SK-N-MC (cell line): ENCODE measurements at regions not wholly inside any gene's neighbourhood (a gene's known extent, or its start where the extent isn't known, plus 50 kb on each side); places are given as distances from the start of the nearest gene placed in this dataset.

Experiments used
- DNase-seq: peaks from one replicate; pipeline ENCODE4 v3.0.0-alpha.2; 2011; ENCODE audit warnings: low read depth, low spot score
- H3K27ac ChIP-seq: fragments of 200-600 bp; sonication (generic); 2 replicates; pipeline ENCODE4 v1.5.1; 2016; ENCODE audit warnings: mixed run types
- H3K36me3 ChIP-seq: fragments of 200-600 bp; sonication (generic); 2 replicates; pipeline ENCODE4 v1.6.1; 2017; ENCODE audit warnings: antibody characterized with exemption, low read length, mixed read lengths; ENCODE audit not compliant: insufficient read depth
- H3K4me3 ChIP-seq: fragments of 200-600 bp; sonication (generic); 2 replicates; pipeline ENCODE4 v1.5.1; 2016
- H3K9ac ChIP-seq: fragments of 200-600 bp; sonication (generic); 2 replicates; pipeline ENCODE4 v1.8.0; 2017; ENCODE audit warnings: mixed run types, mixed read lengths; ENCODE audit not compliant: insufficient read length
- H3K9me3 ChIP-seq: fragments of 200-600 bp; sonication (generic); 2 replicates; pipeline ENCODE4 v1.6.1; 2017; ENCODE audit warnings: low read depth, mild to moderate bottlenecking, antibody characterized with exemption, low read length, moderate library complexity, mixed read lengths
- EZH2 ChIP-seq: fragments of 200-600 bp; sonication (generic); IDR thresholded peaks from one replicate; pipeline ENCODE4 v1.6.1; 2017; ENCODE audit warnings: antibody characterized with exemption
- FOXP2 ChIP-seq: optimal IDR thresholded peaks from 2 replicates; pipeline ENCODE3; 2011; ENCODE audit warnings: mild to moderate bottlenecking, moderate library complexity; ENCODE audit not compliant: insufficient read depth; ENCODE audit errors: extremely low read length, control extremely low read depth
- POLR2AphosphoS5 ChIP-seq: IDR thresholded peaks from 2 replicates; pipeline ENCODE4 v1.6.1; 2012; ENCODE audit warnings: mild to moderate bottlenecking, low read depth, low read length, borderline replicate concordance

DNA sequence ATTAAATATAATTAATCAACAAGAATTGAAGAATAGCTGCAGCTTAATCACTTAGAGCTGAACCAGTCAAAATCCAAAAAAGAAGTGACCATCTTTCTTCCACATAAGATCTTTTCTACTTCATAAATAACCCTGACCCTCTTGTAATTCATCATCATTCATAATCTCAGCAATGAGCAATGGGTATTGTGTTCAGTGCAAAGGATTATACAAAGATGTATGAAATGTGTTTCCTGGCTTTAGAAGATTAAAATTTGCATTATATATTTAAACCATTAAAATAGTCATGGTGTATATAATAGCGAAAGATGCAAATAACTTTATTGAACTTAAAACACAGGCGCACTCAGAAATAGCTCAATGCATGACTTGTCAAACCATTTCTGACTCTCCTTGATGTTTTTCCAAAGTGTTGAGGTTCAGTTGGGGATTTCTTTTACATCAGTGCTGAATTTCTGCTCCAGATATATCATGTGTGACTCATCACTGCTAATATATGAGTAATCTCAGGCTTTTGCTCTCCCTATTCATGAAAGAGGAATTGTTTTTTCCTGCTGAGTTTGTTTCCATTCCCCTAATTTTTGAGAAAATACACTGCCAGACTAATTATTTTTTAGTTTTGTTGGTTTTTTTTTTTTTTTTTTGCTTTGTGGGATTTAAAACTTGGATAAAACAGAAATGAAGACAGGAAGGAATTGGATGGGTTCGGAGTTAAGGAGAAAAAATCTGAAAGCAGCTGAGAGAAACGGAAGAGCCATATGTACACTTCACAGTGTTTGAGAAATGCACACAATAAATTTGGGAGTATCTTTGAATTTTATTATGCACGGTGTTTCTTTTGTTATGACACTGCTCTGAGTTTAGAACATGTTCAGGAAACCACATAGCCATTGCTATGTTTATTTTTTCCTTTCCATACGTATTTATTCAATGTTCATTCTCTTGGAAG, 290.1 kb upstream of the PCDH7 start:
- Histone ChIP-seq H3K27ac (no peak overlapping the region), H3K4me3 (no peak overlapping the region), H3K9me3 (no peaks in the 10 kb centered on the region), H3K9ac (no peak overlapping the region), H3K36me3 (no peaks in the 10 kb centered on the region)
- DNase-seq = no peak
- TF ChIP-seq EZH2 (no peak), POLR2AphosphoS5 (no peak), FOXP2 (no peak)

DNA sequence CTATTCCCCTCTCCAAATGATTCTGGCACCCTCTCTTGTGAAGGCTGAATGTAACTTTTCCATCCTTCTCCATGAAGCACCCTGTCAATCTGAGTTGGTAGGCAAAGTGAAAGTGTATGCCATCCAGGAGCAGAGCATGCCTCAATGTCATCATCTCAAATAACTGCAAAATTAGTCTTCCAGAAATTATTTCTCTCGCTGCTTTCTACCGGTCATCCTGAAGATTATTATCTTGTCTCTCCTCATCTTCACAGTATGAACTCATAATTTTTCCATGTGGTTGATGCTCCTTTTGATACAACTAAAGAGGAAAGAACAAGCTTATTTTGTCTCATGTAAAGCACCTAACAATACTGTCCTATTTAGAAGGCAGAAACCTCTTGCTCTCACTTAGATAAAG, 285.5 kb upstream of the PCDH7 start:
- TF ChIP-seq FOXP2 (no peak), POLR2AphosphoS5 (no peak), EZH2 (no peak)
- H3K9ac ChIP-seq = no peak overlapping the region

GRCh38 chr4:30436394-30436793, 283.8 kb upstream of the PCDH7 start:
- Histone ChIP-seq H3K9me3 (no peaks in the 10 kb centered on the region), H3K9ac (no peak overlapping the region), H3K36me3 (no peaks in the 10 kb centered on the region), H3K4me3 (no peak overlapping the region), H3K27ac (no peak overlapping the region)
- TF ChIP-seq EZH2 (no peak), FOXP2 (no peak), POLR2AphosphoS5 (no peak)
- DNase-seq = no peak

More for the DNA sequence above, 285.5 kb upstream of the PCDH7 start:
- no peaks in the 10 kb centered on the region for H3K36me3 ChIP-seq
- no peak overlapping the region for H3K27ac ChIP-seq
- no peak for DNase-seq
- no peaks in the 10 kb centered on the region for H3K9me3 ChIP-seq
- no peak overlapping the region for H3K4me3 ChIP-seq

GRCh38 chr4:30437316-30437715, 282.9 kb upstream of the PCDH7 start:
- no peak for DNase-seq
- Histone ChIP-seq H3K9ac (no peak overlapping the region), H3K27ac (no peak overlapping the region), H3K9me3 (no peaks in the 10 kb centered on the region), H3K4me3 (no peak overlapping the region), H3K36me3 (no peaks in the 10 kb centered on the region)
- no peak for TF ChIP-seq EZH2
- no peak for TF ChIP-seq FOXP2
- TF ChIP-seq POLR2AphosphoS5 = no peak

GRCh38 chr4:30443289-30443688, 276.9 kb upstream of the PCDH7 start:
- TF ChIP-seq EZH2 (no peak), FOXP2 (no peak), POLR2AphosphoS5 (no peak)
- Histone ChIP-seq H3K27ac (no peak overlapping the region), H3K36me3 (no peaks in the 10 kb centered on the region), H3K9me3 (no peaks in the 10 kb centered on the region), H3K4me3 (no peak overlapping the region), H3K9ac (no peak overlapping the region)
- DNase-seq = no peak

DNA sequence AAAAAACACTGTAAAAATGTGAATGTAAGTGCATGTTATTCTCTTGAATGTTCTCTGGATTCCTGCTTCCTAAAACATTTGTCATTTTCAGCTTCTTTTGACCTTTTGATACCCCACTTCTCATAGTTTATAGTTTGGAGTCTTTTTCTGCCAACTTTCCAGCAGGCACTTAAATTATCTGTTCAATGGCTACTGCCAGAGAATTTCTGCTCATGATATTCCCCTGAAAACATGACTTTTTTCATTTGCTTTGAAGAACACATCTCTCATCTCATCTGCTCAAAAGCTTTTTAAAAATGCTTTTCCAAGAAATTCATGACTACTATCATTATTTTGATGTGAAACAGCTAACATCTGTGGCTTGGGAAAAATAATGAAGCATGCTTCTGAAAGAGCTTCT, 269.7 kb upstream of the PCDH7 start:
- no peak for DNase-seq
- TF ChIP-seq EZH2 = no peak
- TF ChIP-seq FOXP2 = no peak
- Histone ChIP-seq H3K4me3 (no peak overlapping the region), H3K36me3 (no peaks in the 10 kb centered on the region), H3K9ac (no peak overlapping the region), H3K9me3 (no peaks in the 10 kb centered on the region), H3K27ac (no peak overlapping the region)

DNA sequence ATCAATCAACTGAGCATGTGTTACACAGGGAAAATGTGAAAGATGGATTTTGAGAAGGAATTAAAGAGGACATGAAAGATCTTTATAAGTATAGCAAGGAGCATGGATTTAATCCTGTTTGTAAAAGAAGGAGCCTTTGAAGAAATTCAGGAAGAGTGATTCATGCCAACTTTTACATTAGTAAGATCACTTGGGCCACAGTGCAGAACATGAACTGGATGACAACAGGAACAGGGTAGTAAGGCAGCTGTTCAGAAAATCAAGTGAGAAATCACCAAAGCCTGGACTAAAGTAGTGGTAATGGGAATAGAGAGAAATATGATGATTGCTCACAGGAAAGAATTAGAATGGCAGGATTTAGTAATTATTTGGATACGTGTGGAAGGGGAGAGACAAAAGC, 265.7 kb upstream of the PCDH7 start:
- no peaks in the 10 kb centered on the region for H3K36me3 ChIP-seq
- no peak overlapping the region for H3K27ac ChIP-seq
- H3K9ac ChIP-seq = no peak overlapping the region
- H3K4me3 ChIP-seq = no peak overlapping the region
- TF ChIP-seq FOXP2 (no peak), POLR2AphosphoS5 (no peak), EZH2 (no peak)
- DNase-seq = no peak
- H3K9me3 ChIP-seq = no peaks in the 10 kb centered on the region

DNA sequence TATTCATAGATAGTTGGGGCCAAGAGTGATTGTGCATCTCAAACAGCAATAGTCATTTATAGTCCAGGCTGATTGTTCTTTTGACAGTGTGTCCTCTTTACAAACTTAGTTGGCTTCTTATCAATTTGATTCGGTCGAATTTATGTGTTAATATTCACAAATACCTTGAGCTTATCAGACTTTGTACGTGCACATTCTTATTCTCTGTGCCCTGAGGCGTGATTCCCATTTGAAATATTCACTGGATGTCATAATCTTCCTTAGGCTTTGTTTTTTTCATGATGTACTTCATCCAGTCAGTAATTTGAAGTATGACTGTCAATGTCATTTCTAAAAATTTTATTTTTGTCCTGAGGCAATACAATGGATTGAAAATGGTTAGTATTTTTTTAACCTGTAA, 263.5 kb upstream of the PCDH7 start:
- TF ChIP-seq POLR2AphosphoS5 (no peak), EZH2 (no peak), FOXP2 (no peak)
- Histone ChIP-seq H3K4me3 (no peak overlapping the region), H3K9me3 (no peaks in the 10 kb centered on the region), H3K27ac (no peak overlapping the region), H3K9ac (no peak overlapping the region), H3K36me3 (no peaks in the 10 kb centered on the region)
- DNase-seq = no peak

GRCh38 chr4:30460818-30461217, 259.4 kb upstream of the PCDH7 start:
- no peak for DNase-seq
- Histone ChIP-seq H3K27ac (no peak overlapping the region), H3K9ac (no peak overlapping the region), H3K9me3 (no peaks in the 10 kb centered on the region), H3K36me3 (no peaks in the 10 kb centered on the region), H3K4me3 (no peak overlapping the region)
- TF ChIP-seq POLR2AphosphoS5 = no peak
- TF ChIP-seq EZH2 = no peak
- TF ChIP-seq FOXP2 = no peak
